A549 (cell line): ENCODE measurements at regions not wholly inside any gene's neighbourhood (a gene's known extent, or its start where the extent isn't known, plus 50 kb on each side); places are given as distances from the start of the nearest gene placed in this dataset.

Experiments
- ATAC-seq, 2 experiments: fragments of 200-7000 bp in 1 of 2; fragments of >200 bp in 1 of 2; cut with Nextera tagmentation in 1 of 2; cut with Tn5 transposase in 1 of 2; 3 replicates each; pipeline versions ENCODE4 v1.8.0 to v1.9.1; 2018 to 2020; ENCODE audit warnings: mild to moderate bottlenecking in 1 of 2, moderate library complexity in 1 of 2
- CTCF ChIA-PET: fragments of 300-600 bp; sonication (Branson Sonifier 250); formaldehyde crosslinking; extraction: SDS; loops from one replicate; lab custom pipeline; 2021; ENCODE audit warnings: antibody characterized with exemption, inconsistent platforms; lab: Yijun Ruan, JAX
- POLR2A ChIA-PET: fragments of 350-600 bp; formaldehyde crosslinking; extraction: SDS; loops from one replicate; lab custom pipeline; 2021; ENCODE audit warnings: antibody characterized with exemption, inconsistent platforms; lab: Yijun Ruan, JAX
- DNase-seq, 2 experiments: peaks; one replicate each; pipeline versions ENCODE4 v3.0.0 to v3.0.0-alpha.2; 2011 to 2016; ENCODE audit warnings: low read depth in 1 of 2, low spot score in 1 of 2
- FAIRE-seq: peaks from 2 replicates; lab custom pipeline; 2011; peaks lifted over from hg19 to GRCh38; lab: Jason Lieb, UNC
- H3K27ac ChIP-seq, 2 experiments: fragments of >200 bp; sonication (Bioruptor Twin); formaldehyde crosslinking; 3 replicates each; pipeline ENCODE4 v1.5.1; 2016 to 2017
- H3K4me1 ChIP-seq: fragments of >200 bp; sonication (Bioruptor Twin); formaldehyde crosslinking; 3 replicates; pipeline ENCODE4 v1.6.1; 2016
- H3K4me2 ChIP-seq: fragments of >200 bp; sonication (Bioruptor Twin); formaldehyde crosslinking; 3 replicates; pipeline ENCODE4 v1.6.1; 2016
- H3K4me3 ChIP-seq: fragments of >200 bp; sonication (Bioruptor Twin); formaldehyde crosslinking; 3 replicates; pipeline ENCODE4 v1.5.1; 2016
- H3K9me3 ChIP-seq: fragments of >200 bp; sonication (Bioruptor Twin); formaldehyde crosslinking; 3 replicates; pipeline ENCODE4 v1.6.1; 2016
- BCL3 ChIP-seq: fragments of >200 bp; sonication (Bioruptor Twin); formaldehyde crosslinking; IDR thresholded peaks from 3 replicates; pipeline ENCODE4 v1.6.1; 2016
- BHLHE40 ChIP-seq: IDR thresholded peaks from 2 replicates; pipeline ENCODE4 v1.6.1; 2012; ENCODE audit warnings: low read depth, low read length, inconsistent platforms
- CBX2 ChIP-seq: fragments of 200-600 bp; sonication (generic); IDR thresholded peaks from 2 replicates; pipeline ENCODE4 v1.6.1; 2016; ENCODE audit warnings: low read depth, mild to moderate bottlenecking, borderline replicate concordance
- CHD2 ChIP-seq: fragments of 150-350 bp; IDR thresholded peaks from 2 replicates; pipeline ENCODE4 v1.6.1; 2014; ENCODE audit warnings: low read length; ENCODE audit not compliant: partially characterized antibody
- E2F6 ChIP-seq: IDR thresholded peaks from 2 replicates; pipeline ENCODE4 v1.6.1; 2012; ENCODE audit warnings: low read depth, borderline replicate concordance
- FOSB ChIP-seq: fragments of 250-450 bp; sonication (Bioruptor Pico); IDR thresholded peaks from 2 replicates; pipeline ENCODE4 v1.5.0; 2020; ENCODE audit warnings: mild to moderate bottlenecking, moderate library complexity
- FOSL2 ChIP-seq, 2 experiments: fragments of 450-650 bp in 1 of 2; fragments of >200 bp in 1 of 2; sonication (Bioruptor Twin) in 1 of 2; formaldehyde crosslinking; IDR thresholded peaks; 2 replicates each; pipeline versions ENCODE4 v1.5.0 to v1.6.1; 2016 to 2020; ENCODE audit warnings: mild to moderate bottlenecking in 1 of 2, moderate library complexity in 1 of 2
- FOXS1 ChIP-seq: fragments of 250-450 bp; sonication (Bioruptor Pico); IDR thresholded peaks from 2 replicates; pipeline ENCODE4 v1.5.0; 2020; ENCODE audit warnings: mild to moderate bottlenecking, moderate library complexity
- HOXB13 ChIP-seq: fragments of 250-450 bp; sonication (Bioruptor Pico); IDR thresholded peaks from 2 replicates; pipeline ENCODE4 v1.5.0; 2020; ENCODE audit warnings: low read depth, mild to moderate bottlenecking, moderate library complexity
- JUNB ChIP-seq: fragments of >200 bp; sonication (Bioruptor Twin); formaldehyde crosslinking; IDR thresholded peaks from 2 replicates; pipeline ENCODE4 v1.6.1; 2016
- KDM1A ChIP-seq: fragments of 200-600 bp; sonication (generic); IDR thresholded peaks from 2 replicates; pipeline ENCODE4 v1.6.1; 2016; ENCODE audit warnings: low read depth, mild to moderate bottlenecking
- MAFK ChIP-seq: fragments of 450-650 bp; IDR thresholded peaks from 2 replicates; pipeline ENCODE4 v1.6.1; 2014; ENCODE audit not compliant: partially characterized antibody
- MAX ChIP-seq: IDR thresholded peaks from 2 replicates; pipeline ENCODE4 v1.6.1; 2012
- MYC ChIP-seq: IDR thresholded peaks from 2 replicates; pipeline ENCODE4 v1.6.1; 2012; ENCODE audit warnings: mild to moderate bottlenecking, inconsistent platforms, low read length, improper control_type of control experiment, borderline replicate concordance
- NFE2L2 ChIP-seq: fragments of 150-350 bp; conservative IDR thresholded peaks from 2 replicates; pipeline ENCODE4 v1.6.1; 2014; ENCODE audit warnings: low read length
- NPAS2 ChIP-seq: fragments of 250-450 bp; sonication (Bioruptor Pico); IDR thresholded peaks from 2 replicates; pipeline ENCODE4 v1.8.0; 2022; ENCODE audit warnings: mild to moderate bottlenecking, moderate library complexity, borderline replicate concordance
- NR3C1 ChIP-seq: fragments of >200 bp; sonication (Bioruptor Twin); formaldehyde crosslinking; IDR thresholded peaks from 3 replicates; pipeline ENCODE4 v1.6.1; 2017
- PBX3 ChIP-seq: IDR thresholded peaks from 2 replicates; pipeline ENCODE4 v1.6.1; 2012
- POLR2A ChIP-seq: IDR thresholded peaks from 2 replicates; pipeline ENCODE4 v1.6.1; 2012; ENCODE audit warnings: mild to moderate bottlenecking, low read length
- RAD21 ChIP-seq, 2 experiments: fragments of >200 bp in 1 of 2; sonication (Bioruptor Twin) in 1 of 2; formaldehyde crosslinking in 1 of 2; IDR thresholded peaks in 1 of 2; conservative IDR thresholded peaks in 1 of 2; 2 replicates in 1 of 2; 3 replicates in 1 of 2; pipeline ENCODE4 v1.6.1; 2012 to 2018; ENCODE audit warnings: inconsistent platforms in 1 of 2
- RARB ChIP-seq: fragments of 250-450 bp; sonication (Bioruptor Pico); IDR thresholded peaks from 2 replicates; pipeline ENCODE4 v1.8.0; 2021; ENCODE audit warnings: mild to moderate bottlenecking, moderate library complexity
- REST ChIP-seq: fragments of 200-600 bp; sonication (generic); IDR thresholded peaks from 2 replicates; pipeline ENCODE4 v1.6.1; 2016; ENCODE audit warnings: antibody characterized with exemption, mild to moderate bottlenecking, moderate library complexity
- SMC3 ChIP-seq: fragments of >200 bp; sonication (Bioruptor Twin); formaldehyde crosslinking; IDR thresholded peaks from 3 replicates; pipeline ENCODE4 v1.6.1; 2018; ENCODE audit warnings: inconsistent platforms
- SREBF2 ChIP-seq: fragments of 450-650 bp; IDR thresholded peaks from 2 replicates; pipeline ENCODE4 v1.6.1; 2014; ENCODE audit warnings: mild to moderate bottlenecking, moderate library complexity
- TFCP2L1 ChIP-seq: fragments of 250-450 bp; sonication (Bioruptor Pico); IDR thresholded peaks from 2 replicates; pipeline ENCODE4 v1.5.0; 2021; ENCODE audit warnings: mild to moderate bottlenecking
- TP53 ChIP-seq: fragments of 250-450 bp; sonication (Bioruptor Pico); IDR thresholded peaks from 2 replicates; pipeline ENCODE4 v1.5.0; 2021; ENCODE audit warnings: mild to moderate bottlenecking, moderate library complexity
- ZNF302 ChIP-seq: fragments of 250-450 bp; sonication (Bioruptor Pico); IDR thresholded peaks from 2 replicates; pipeline ENCODE4 v1.9.0; 2021; ENCODE audit warnings: inconsistent platforms, mild to moderate bottlenecking, moderate library complexity
- ZSCAN20 ChIP-seq: fragments of 250-450 bp; sonication (Bioruptor Pico); IDR thresholded peaks from 2 replicates; pipeline ENCODE4 v1.8.0; 2022; ENCODE audit warnings: mild to moderate bottlenecking, moderate library complexity
- WGBS: methylation state at CpG from one replicate; pipeline ENCODE4 v1.1.6; 2017; ENCODE audit errors: missing lambda C conversion rate; 5-methylcytosine and 5-hydroxymethylcytosine counted together

- Histone ChIP-seq H3K27ac (no peak overlapping the region), H3K4me2 (no peak overlapping the region), H3K9me3 (no peaks in the 10 kb centered on the region), H3K4me1 (peaks cover 7% of the 10 kb centered on the region), H3K4me3 (no peak overlapping the region)
- ChIA-PET CTCF (interaction anchor here (0.5 to 14.4 kb wide), 37 partner anchors 13 to 1084 kb away, joined by 3 to 352 read pairs (median 4); partner anchors contain the start of genes ABCA10 and ABCA8), POLR2A (no interaction called here)
- no peak for ATAC-seq
- 90% methylated on average over 3 of the region's 3 CpGs for WGBS
- no peak for FAIRE-seq
- TF ChIP-seq FOSL2 (IDR thresholded peaks at IDR 0.05) = no peak
- TF ChIP-seq FOSL2 (CRISPR knock-in tag; IDR thresholded peaks at IDR 0.05) = no peak
- no peak for TF ChIP-seq FOXS1 (CRISPR knock-in tag)
- no peak for TF ChIP-seq RARB
- no peak for TF ChIP-seq MAFK
- no peak for TF ChIP-seq TFCP2L1 (CRISPR knock-in tag)
- no peak for TF ChIP-seq FOSB
- TF ChIP-seq CBX2 = no peak
- no peak for TF ChIP-seq MAX
- no peak for TF ChIP-seq POLR2A
- no peak for TF ChIP-seq CHD2
- no peak for TF ChIP-seq TP53 (CRISPR knock-in tag)
- TF ChIP-seq ZSCAN20 = no peak
- TF ChIP-seq SREBF2 = no peak
- TF ChIP-seq E2F6 = no peak
- no peak for TF ChIP-seq NFE2L2
- TF ChIP-seq HOXB13 (CRISPR knock-in tag) = no peak
- TF ChIP-seq NR3C1 = no peak
- no peak for DNase-seq
Observed at GRCh38 chr17:68776451-68776850, 175.3 kb upstream of the FAM20A start.

GRCh38 chr17:68775969-68776368, 174.8 kb upstream of the FAM20A start:
- ChIA-PET POLR2A (no interaction called here), CTCF (interaction anchor here (0.5 to 14.4 kb wide), 25 partner anchors 14 to 1084 kb away, joined by 3 to 352 read pairs (median 5); partner anchors contain the start of gene ABCA10)
- FAIRE-seq = no peak

More at GRCh38 chr17:68775969-68776368, 174.8 kb upstream of the FAM20A start:
- H3K4me1 ChIP-seq = peaks cover 7% of the 10 kb centered on the region
- no peaks in the 10 kb centered on the region for H3K9me3 ChIP-seq
- DNase-seq (no peak), ATAC-seq (no peak)
- H3K27ac ChIP-seq = no peak overlapping the region
- H3K4me3 ChIP-seq = no peak overlapping the region
- WGBS = 66% methylated on average over 2 of the region's 2 CpGs
- H3K4me2 ChIP-seq = no peak overlapping the region
- TF ChIP-seq PBX3 (no peak), ZNF302 (CRISPR knock-in tag) (no peak), KDM1A (no peak), NPAS2 (CRISPR knock-in tag) (no peak), SMC3 (no peak), HOXB13 (CRISPR knock-in tag) (no peak), MYC (no peak), RAD21 (conservative IDR thresholded peaks at IDR 0.05 in 1 of 2, IDR thresholded peaks at IDR 0.05 in 1 of 2) (no peak), FOXS1 (CRISPR knock-in tag) (no peak), E2F6 (no peak), JUNB (no peak), BHLHE40 (no peak), REST (no peak), BCL3 (no peak)
- TF ChIP-seq, all 56 proteins: peak for 0
